OCI-LY7 (cell line): ENCODE measurements at regions not wholly inside any gene's neighbourhood (a gene's known extent, or its start where the extent isn't known, plus 50 kb on each side); places are given as distances from the start of the nearest gene placed in this dataset.

Experiments used
- BruUV-seq: library from RNA; stranded (reverse); fragments of 400-500 nt; replicated peaks from 2 replicates; lab custom pipeline; 2021; lab: Mats Ljungman, UMichigan
- CTCF ChIA-PET: fragments of 300-600 bp; sonication (Branson Sonifier 250); formaldehyde crosslinking; loops from one replicate; lab custom pipeline; 2022; ENCODE audit warnings: antibody characterized with exemption; ENCODE audit not compliant: unreplicated experiment; lab: Charles Lee
- POLR2A ChIA-PET: fragments of 300-600 bp; sonication (Branson Sonifier 250); formaldehyde crosslinking; loops from one replicate; lab custom pipeline; 2022; ENCODE audit warnings: antibody characterized with exemption; lab: Charles Lee
- DNase-seq: peaks from one replicate; pipeline ENCODE4 v3.0.0-alpha.2; 2015; ENCODE audit warnings: low spot score
- H2AFZ ChIP-seq: fragments of 200-600 bp; sonication (generic), shearing (Covaris generic); 2 replicates; pipeline ENCODE4 v1.6.1; 2014; ENCODE audit warnings: mild to moderate bottlenecking, antibody characterized with exemption, low read length, moderate library complexity
- H3K27ac ChIP-seq: fragments of 200-600 bp; sonication (generic); 2 replicates; pipeline ENCODE4 v1.5.1; 2014; ENCODE audit warnings: mixed run types, low read depth, mild to moderate bottlenecking, moderate library complexity, low read length, inconsistent platforms; ENCODE audit not compliant: poor library complexity, severe bottlenecking
- H3K36me3 ChIP-seq: fragments of 200-600 bp; sonication (generic); 2 replicates; pipeline ENCODE4 v1.6.1; 2014; ENCODE audit warnings: mild to moderate bottlenecking, antibody characterized with exemption, low read length, moderate library complexity, mixed read lengths; ENCODE audit not compliant: insufficient read depth
- H3K4me1 ChIP-seq: fragments of 200-600 bp; sonication (generic); 2 replicates; pipeline ENCODE4 v1.5.1; 2014; ENCODE audit warnings: mild to moderate bottlenecking, low read length; ENCODE audit not compliant: insufficient read depth, poor library complexity, severe bottlenecking
- H3K4me2 ChIP-seq: fragments of 200-600 bp; sonication (generic); 2 replicates; pipeline ENCODE4 v1.6.1; 2014; ENCODE audit warnings: mild to moderate bottlenecking, low read length
- H3K4me3 ChIP-seq: fragments of 200-600 bp; sonication (generic); 2 replicates; pipeline ENCODE4 v1.5.1; 2014; ENCODE audit warnings: mild to moderate bottlenecking, low read depth, low read length; ENCODE audit not compliant: poor library complexity, severe bottlenecking
- H3K79me2 ChIP-seq: fragments of 200-600 bp; sonication (generic); 2 replicates; pipeline ENCODE4 v1.6.1; 2016; ENCODE audit warnings: low read depth, mild to moderate bottlenecking, low read length, moderate library complexity, mixed read lengths; ENCODE audit not compliant: insufficient read depth
- H3K9me2 ChIP-seq: fragments of 200-600 bp; sonication (generic); 2 replicates; pipeline ENCODE4 v1.6.1; 2016; ENCODE audit warnings: mild to moderate bottlenecking, low read length, mixed read lengths; ENCODE audit not compliant: insufficient read depth
- H3K9me3 ChIP-seq: fragments of 200-600 bp; sonication (generic); 2 replicates; pipeline ENCODE4 v1.6.1; 2014; ENCODE audit warnings: mild to moderate bottlenecking, mixed run types, low read length, mixed read lengths
- H4K20me1 ChIP-seq: fragments of 200-600 bp; sonication (generic); 2 replicates; pipeline ENCODE4 v1.6.1; 2014; ENCODE audit warnings: mild to moderate bottlenecking, antibody characterized with exemption, low read length, moderate library complexity, mixed read lengths; ENCODE audit not compliant: insufficient read depth
- EZH2phosphoT487 ChIP-seq: fragments of 200-600 bp; sonication (generic); IDR thresholded peaks from 2 replicates; pipeline ENCODE4 v1.6.1; 2018; ENCODE audit warnings: low read depth, borderline replicate concordance, mild to moderate bottlenecking, mixed run types, antibody characterized with exemption, low read length, moderate library complexity, mixed read lengths
- intact Hi-C: fragments of 100-400 bp; cut with micrococcal nuclease; formaldehyde crosslinking; loops from one replicate; pipeline ENCODE4 v1.10.0; 2022; ENCODE audit not compliant: unreplicated experiment
- TF ChIP-seq, protein P1 (sequence below): fragments of 200-600 bp; sonication (generic); conservative IDR thresholded peaks from 2 replicates; pipeline ENCODE4 v1.5.1; 2014; ENCODE audit warnings: mild to moderate bottlenecking, antibody characterized with exemption, low read length, moderate library complexity, mixed read lengths

GRCh38 chr11:97525273-97525672, 1135.5 kb downstream of the JRKL start:
- no peak for TF ChIP-seq EZH2phosphoT487
- TF ChIP-seq, protein P1, sequence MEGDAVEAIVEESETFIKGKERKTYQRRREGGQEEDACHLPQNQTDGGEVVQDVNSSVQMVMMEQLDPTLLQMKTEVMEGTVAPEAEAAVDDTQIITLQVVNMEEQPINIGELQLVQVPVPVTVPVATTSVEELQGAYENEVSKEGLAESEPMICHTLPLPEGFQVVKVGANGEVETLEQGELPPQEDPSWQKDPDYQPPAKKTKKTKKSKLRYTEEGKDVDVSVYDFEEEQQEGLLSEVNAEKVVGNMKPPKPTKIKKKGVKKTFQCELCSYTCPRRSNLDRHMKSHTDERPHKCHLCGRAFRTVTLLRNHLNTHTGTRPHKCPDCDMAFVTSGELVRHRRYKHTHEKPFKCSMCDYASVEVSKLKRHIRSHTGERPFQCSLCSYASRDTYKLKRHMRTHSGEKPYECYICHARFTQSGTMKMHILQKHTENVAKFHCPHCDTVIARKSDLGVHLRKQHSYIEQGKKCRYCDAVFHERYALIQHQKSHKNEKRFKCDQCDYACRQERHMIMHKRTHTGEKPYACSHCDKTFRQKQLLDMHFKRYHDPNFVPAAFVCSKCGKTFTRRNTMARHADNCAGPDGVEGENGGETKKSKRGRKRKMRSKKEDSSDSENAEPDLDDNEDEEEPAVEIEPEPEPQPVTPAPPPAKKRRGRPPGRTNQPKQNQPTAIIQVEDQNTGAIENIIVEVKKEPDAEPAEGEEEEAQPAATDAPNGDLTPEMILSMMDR, result no peak
- CTCF ChIA-PET, result no interaction called here

GRCh38 chr11:97537407-97538150, 1147.8 kb downstream of the JRKL start:
- intact Hi-C loops, result no loop called here
- H4K20me1 ChIP-seq, result no peaks in the 10 kb centered on the region
- H3K4me3 ChIP-seq, result no peak overlapping the region
- POLR2A ChIA-PET, result no interaction called here
- CTCF ChIA-PET, result no interaction called here
- H3K36me3 ChIP-seq, result no peaks in the 10 kb centered on the region
- no peak overlapping the region for H2AFZ ChIP-seq
- BruUV-seq, result no TSS peak
- no peak for DNase-seq
- H3K4me1 ChIP-seq, result no peaks in the 10 kb centered on the region
- no peak overlapping the region for H3K4me2 ChIP-seq
- no peak overlapping the region for H3K27ac ChIP-seq
- no peaks in the 10 kb centered on the region for H3K9me3 ChIP-seq
- H3K79me2 ChIP-seq, result no peaks in the 10 kb centered on the region
- TF ChIP-seq, protein P1, result no peak
- no peak for TF ChIP-seq EZH2phosphoT487
- no peaks in the 10 kb centered on the region for H3K9me2 ChIP-seq

More at GRCh38 chr11:97525273-97525672, 1135.5 kb downstream of the JRKL start:
- no peaks in the 10 kb centered on the region for H3K36me3 ChIP-seq
- no TSS peak for BruUV-seq
- no peaks in the 10 kb centered on the region for H3K9me2 ChIP-seq
- no peaks in the 10 kb centered on the region for H4K20me1 ChIP-seq
- no peaks in the 10 kb centered on the region for H3K4me1 ChIP-seq
- H3K27ac ChIP-seq, result no peak overlapping the region
- H3K79me2 ChIP-seq, result no peaks in the 10 kb centered on the region
- H3K9me3 ChIP-seq, result no peaks in the 10 kb centered on the region
- intact Hi-C loops, result no loop called here
- H2AFZ ChIP-seq, result no peak overlapping the region
- POLR2A ChIA-PET, result interaction anchor here (0.7 kb wide), 1 partner anchor 15 kb away, joined by 3 read pairs; no protein-coding TSS in a partner anchor
- no peak overlapping the region for H3K4me2 ChIP-seq
- DNase-seq, result no peak
- no peak overlapping the region for H3K4me3 ChIP-seq

DNA sequence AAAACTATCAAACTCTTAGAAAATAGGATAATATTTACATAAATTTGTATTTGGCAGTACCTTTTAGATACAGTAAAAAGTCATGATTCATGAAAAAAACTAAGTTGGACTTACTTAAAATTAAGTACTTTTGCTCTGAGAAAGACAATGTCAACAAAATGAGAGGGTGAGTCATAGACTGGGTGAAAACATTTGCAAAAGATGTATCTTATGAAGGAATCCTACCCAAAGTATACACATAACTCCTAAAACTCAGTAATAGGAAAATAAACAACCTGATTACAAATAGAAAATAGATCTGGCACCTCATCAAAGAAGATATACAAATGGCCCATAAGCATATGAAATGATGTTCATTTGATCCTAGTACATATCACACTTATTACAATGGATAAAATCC, 1154.6 kb downstream of the JRKL start:
- DNase-seq, result no peak
- ChIA-PET CTCF (no interaction called here), POLR2A (no interaction called here)
- intact Hi-C loops, result no loop called here
- H3K9me2 ChIP-seq, result no peaks in the 10 kb centered on the region
- no peaks in the 10 kb centered on the region for H3K9me3 ChIP-seq
- no peak overlapping the region for H3K27ac ChIP-seq
- no peaks in the 10 kb centered on the region for H3K79me2 ChIP-seq
- BruUV-seq, result no TSS peak
- H4K20me1 ChIP-seq, result no peaks in the 10 kb centered on the region
- H3K4me2 ChIP-seq, result no peak overlapping the region
- no peak overlapping the region for H2AFZ ChIP-seq
- H3K4me1 ChIP-seq, result no peaks in the 10 kb centered on the region
- TF ChIP-seq EZH2phosphoT487, result no peak
- TF ChIP-seq, protein P1, result no peak
- no peak overlapping the region for H3K4me3 ChIP-seq
- H3K36me3 ChIP-seq, result no peaks in the 10 kb centered on the region
